H1 (cell line): ENCODE measurements at regions not wholly inside any gene's neighbourhood (a gene's known extent, or its start where the extent isn't known, plus 50 kb on each side); places are given as distances from the start of the nearest gene placed in this dataset.

Experiments used
- CHD7 ChIP-seq: fragments of 300-600 bp; sonication (generic); IDR thresholded peaks from 2 replicates; pipeline ENCODE4 v1.7.1; 2012; ENCODE audit warnings: low read length, moderate library complexity, mild to moderate bottlenecking, inconsistent platforms; ENCODE audit not compliant: insufficient replicate concordance
- HDAC2 ChIP-seq, 2 experiments: fragments of 300-600 bp in 1 of 2; sonication (generic) in 1 of 2; IDR thresholded peaks; 2 replicates each; pipeline ENCODE4 v1.6.1; 2011 to 2012; ENCODE audit warnings: low read depth in 2 of 2, low read length in 2 of 2, mild to moderate bottlenecking in 2 of 2, moderate library complexity in 2 of 2, borderline replicate concordance in 1 of 2, inconsistent platforms in 1 of 2
- SRF ChIP-seq: IDR thresholded peaks from 2 replicates; pipeline ENCODE4 v1.6.1; 2011; ENCODE audit warnings: mild to moderate bottlenecking, low read depth, low read length, moderate library complexity

DNA sequence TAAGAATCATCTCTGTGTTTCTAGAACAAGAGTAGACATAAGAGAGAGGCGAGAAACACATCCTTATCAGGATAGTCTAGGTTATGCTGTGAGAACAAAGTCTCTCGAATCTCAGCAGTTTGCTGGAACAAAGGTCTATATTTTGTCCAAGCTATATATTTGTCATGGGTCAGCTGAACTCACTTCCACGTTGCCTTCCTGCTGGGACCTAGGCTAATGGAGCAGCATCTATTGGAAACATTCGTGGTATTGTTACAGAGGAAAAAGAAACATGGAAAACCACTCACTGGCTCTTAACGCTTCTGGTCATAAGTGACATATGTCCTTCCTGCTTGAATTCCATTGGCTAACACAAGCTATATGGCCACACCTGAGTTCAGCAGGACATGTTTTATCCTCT, 112.6 kb upstream of the DYRK2 start (continued):
- TF ChIP-seq CHD7: no peak
- no peak for TF ChIP-seq SRF
- TF ChIP-seq HDAC2 (IDR thresholded peaks at IDR 0.05; ENCODE audit: borderline replicate concordance in 1 of 2, low read depth in 2 of 2, low read length in 2 of 2): no peak
